ENCODE measurements at regions not wholly inside any gene's neighbourhood (a gene's known extent, or its start where the extent isn't known, plus 50 kb on each side); places are given as distances from the start of the nearest gene placed in this dataset.
"Not testable (repeated sequence)": the region's sequence is repeated elsewhere in the genome, so short reads cannot be mapped to it uniquely, and the experiment has no call there.

DNA sequence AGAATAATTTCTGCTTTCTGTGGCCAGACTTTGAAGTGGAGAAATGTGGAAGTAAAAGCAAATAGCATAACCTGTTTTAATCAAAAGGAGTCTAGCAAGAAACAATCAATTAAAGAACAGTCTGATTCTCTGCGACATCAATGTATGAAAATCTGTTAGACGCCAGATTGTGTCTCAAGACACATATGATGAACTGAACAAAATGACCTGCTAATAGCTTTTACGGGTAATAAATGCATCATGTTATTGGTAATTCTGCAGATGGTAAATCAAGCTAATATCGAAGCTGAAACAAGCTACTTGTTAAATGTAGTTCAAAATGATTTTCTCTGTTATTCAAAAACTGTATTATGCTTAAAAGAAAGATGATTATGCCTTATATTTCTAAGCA, 208.5 kb upstream of the FIGN start (continued):
- TF ChIP-seq FEZF1 (tag by site-specific recombination; IDR thresholded peaks at IDR 0.05) (no peak), ZNF837 (tag by site-specific recombination; IDR thresholded peaks at IDR 0.05) (no peak)

DNA sequence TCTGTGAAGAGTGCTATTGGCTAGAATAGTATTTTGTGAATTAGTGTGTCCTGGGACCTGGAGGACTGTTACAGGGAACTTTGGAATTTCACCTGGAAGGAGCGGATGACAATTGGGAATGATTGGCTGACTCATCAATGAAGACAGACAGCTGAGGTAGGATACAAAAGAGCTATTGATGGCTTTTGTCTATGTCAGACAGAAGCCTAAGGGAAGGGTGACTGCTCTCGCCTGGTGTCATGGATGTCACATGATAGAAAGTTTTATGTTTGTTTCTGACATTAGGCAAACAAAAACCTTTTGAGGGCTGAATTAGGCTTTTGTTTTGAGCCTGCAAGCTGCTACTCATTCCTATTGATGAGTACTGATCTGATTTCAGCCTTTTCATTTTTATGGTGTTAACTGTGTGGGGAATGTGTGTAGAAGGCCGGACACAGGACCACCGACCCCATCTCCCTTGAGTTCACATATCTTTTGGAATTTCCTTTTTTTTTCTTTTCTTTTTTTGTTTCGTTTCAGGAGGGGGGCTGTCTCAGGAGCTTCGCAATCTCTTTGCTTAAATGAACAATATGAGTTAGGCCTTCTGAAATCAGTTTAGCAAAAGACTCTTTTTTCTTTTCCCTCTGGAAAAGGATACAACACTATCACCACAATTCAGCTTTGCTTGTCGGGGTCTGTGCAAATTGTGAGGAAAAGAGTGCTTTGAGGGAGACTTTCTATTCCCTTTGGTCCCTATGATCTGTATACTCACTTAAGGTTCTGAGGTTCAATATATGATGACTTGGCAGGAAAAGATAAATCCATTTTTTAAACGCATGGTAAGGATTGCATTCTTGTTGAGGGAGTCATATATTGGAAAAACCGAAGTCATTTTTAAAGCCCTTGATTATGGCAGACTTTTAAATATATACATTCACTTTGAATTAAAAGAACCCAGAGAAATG, 207.9 kb upstream of the FIGN start:
- no peak overlapping the region for H3K4me3 ChIP-seq (ENCODE audit: low read depth, low read length)
- ChIA-PET CTCF (no interaction called here), POLR2A (no interaction called here)
- no peak for TF ChIP-seq BCL11A (tag by site-specific recombination; IDR thresholded peaks at IDR 0.05; ENCODE audit: low read depth)
- no peak for TF ChIP-seq WT1 (tag by site-specific recombination; IDR thresholded peaks at IDR 0.05)
- no peaks in the 10 kb centered on the region for H3K36me3 ChIP-seq (ENCODE audit: control insufficient read depth in 2 of 2, insufficient read depth in 1 of 2, low read length in 2 of 2)
- no peaks in the 10 kb centered on the region for H3K4me1 ChIP-seq (ENCODE audit: control insufficient read depth, insufficient read depth, low read length)
- H3K9me3 ChIP-seq (ENCODE audit: control insufficient read depth, insufficient read depth, low read depth, low read length), result no peaks in the 10 kb centered on the region
- no peak overlapping the region for H3K27ac ChIP-seq (ENCODE audit: extremely low read depth, low read depth, low read length)

DNA sequence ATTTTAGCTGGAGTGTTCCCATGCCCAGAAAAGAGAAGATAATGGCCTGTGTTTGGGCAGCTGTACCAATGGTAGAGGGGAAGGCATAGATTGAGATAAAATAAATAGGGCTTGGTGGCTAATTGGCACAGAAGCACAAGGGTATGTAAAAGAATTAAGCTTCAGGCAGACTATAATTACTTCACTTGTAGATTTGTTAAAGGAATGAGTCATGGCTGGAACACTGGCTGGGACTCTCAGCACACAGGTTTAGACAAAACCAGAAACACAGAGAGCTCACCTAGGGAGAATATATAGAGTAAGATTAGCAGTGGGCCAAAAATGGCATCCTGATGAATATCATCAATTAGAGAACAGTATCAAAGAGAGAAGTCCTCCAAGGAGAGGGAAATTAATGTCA, 198.3 kb upstream of the FIGN start:
- CTCF ChIA-PET, result no interaction called here
- no peak for TF ChIP-seq ZBTB17 (tag by site-specific recombination; IDR thresholded peaks at IDR 0.05)
- 0 out of 2 replicates have a peak, but pooled peaks have one; percentile 26 for TF ChIP-seq SCRT2 (tag by site-specific recombination; IDR thresholded peaks at IDR 0.05)
- TF ChIP-seq ZSCAN16 (tag by site-specific recombination; IDR thresholded peaks at IDR 0.05), result no peak
- TF ChIP-seq ZNF211 (tag by site-specific recombination; IDR thresholded peaks at IDR 0.05; ENCODE audit: low read depth), result no peak
- POLR2A ChIA-PET, result interaction anchor here (0.6 kb wide), 1 partner anchor 12 kb away, joined by 4 read pairs; no protein-coding TSS in a partner anchor
- Histone ChIP-seq H3K36me3 (ENCODE audit: control insufficient read depth in 2 of 2, insufficient read depth in 1 of 2, low read length in 2 of 2) (no peaks in the 10 kb centered on the region), H3K27ac (ENCODE audit: extremely low read depth, low read depth, low read length) (no peak overlapping the region), H3K4me3 (ENCODE audit: low read depth, low read length) (no peak overlapping the region), H3K4me1 (ENCODE audit: control insufficient read depth, insufficient read depth, low read length) (no peaks in the 10 kb centered on the region), H3K9me3 (ENCODE audit: control insufficient read depth, insufficient read depth, low read depth, low read length) (no peaks in the 10 kb centered on the region)

DNA sequence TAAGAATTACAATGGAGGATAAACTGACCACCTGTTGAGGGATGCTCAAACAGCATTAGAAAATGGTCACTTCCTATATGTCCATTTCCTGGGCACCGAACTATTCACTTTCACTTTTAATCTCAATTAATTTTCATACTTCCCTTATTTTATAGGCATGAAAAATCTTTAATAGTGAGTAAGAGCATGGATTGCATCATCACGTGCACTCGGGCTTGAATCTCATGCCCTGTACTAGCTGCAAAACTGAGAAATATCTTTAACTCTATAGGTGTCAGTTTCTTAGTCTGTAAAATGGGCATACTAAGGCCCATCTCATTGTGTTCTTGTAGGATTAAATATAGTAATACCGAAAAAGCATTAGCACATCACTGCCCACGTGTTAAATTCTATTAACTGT, 183.9 kb upstream of the FIGN start:
- TF ChIP-seq, protein P1, sequence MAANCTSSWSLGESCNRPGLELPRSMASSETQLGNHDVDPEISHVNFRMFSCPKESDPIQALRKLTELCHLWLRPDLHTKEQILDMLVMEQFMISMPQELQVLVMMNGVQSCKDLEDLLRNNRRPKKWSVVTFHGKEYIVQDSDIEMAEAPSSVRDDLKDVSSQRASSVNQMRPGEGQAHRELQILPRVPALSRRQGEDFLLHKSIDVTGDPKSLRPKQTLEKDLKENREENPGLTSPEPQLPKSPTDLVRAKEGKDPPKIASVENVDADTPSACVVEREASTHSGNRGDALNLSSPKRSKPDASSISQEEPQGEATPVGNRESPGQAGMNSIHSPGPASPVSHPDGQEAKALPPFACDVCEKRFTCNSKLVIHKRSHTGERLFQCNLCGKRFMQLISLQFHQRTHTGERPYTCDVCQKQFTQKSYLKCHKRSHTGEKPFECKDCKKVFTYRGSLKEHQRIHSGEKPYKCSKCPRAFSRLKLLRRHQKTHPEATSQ (tag by site-specific recombination; IDR thresholded peaks at IDR 0.05), result no peak
- no peak for TF ChIP-seq ZNF514 (tag by site-specific recombination; IDR thresholded peaks at IDR 0.05)
- Histone ChIP-seq H3K4me3 (ENCODE audit: low read depth, low read length) (no peak overlapping the region), H3K9me3 (ENCODE audit: control insufficient read depth, insufficient read depth, low read depth, low read length) (no peaks in the 10 kb centered on the region), H3K36me3 (ENCODE audit: control insufficient read depth in 2 of 2, insufficient read depth in 1 of 2, low read length in 2 of 2) (no peaks in the 10 kb centered on the region), H3K27ac (ENCODE audit: extremely low read depth, low read depth, low read length) (no peak overlapping the region), H3K4me1 (ENCODE audit: control insufficient read depth, insufficient read depth, low read length) (no peaks in the 10 kb centered on the region)
- ChIA-PET POLR2A (no interaction called here), CTCF (interaction anchor here (1.5 kb wide), 1 partner anchor 41 kb away, joined by 6 read pairs; no protein-coding TSS in a partner anchor)

DNA sequence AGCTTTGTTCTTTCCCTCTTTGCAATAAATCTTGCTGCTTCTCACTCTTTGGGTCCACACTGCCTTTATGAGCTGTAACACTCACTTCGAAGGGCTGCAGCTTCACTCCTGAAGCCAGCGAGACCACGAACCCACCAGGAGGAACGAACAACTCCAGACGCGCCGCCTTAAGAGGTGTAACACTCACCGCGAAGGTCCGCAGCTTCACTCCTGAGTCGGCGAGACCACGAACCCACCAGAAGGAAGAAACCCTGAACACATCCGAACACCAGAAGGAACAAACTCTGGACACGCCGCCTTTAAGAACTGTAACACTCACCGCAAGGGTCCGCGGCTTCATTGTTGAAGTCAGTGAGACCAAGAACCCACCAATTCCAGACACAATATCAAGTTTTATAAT, 178.7 kb upstream of the FIGN start:
- H3K4me3 ChIP-seq (ENCODE audit: low read depth, low read length); H3K9me3 ChIP-seq (ENCODE audit: control insufficient read depth, insufficient read depth, low read depth, low read length); H3K36me3 ChIP-seq (ENCODE audit: control insufficient read depth in 2 of 2, insufficient read depth in 1 of 2, low read length in 2 of 2); POLR2A ChIA-PET; H3K27ac ChIP-seq (ENCODE audit: extremely low read depth, low read depth, low read length); CTCF ChIA-PET; H3K4me1 ChIP-seq (ENCODE audit: control insufficient read depth, insufficient read depth, low read length): not testable (repeated sequence)

DNA sequence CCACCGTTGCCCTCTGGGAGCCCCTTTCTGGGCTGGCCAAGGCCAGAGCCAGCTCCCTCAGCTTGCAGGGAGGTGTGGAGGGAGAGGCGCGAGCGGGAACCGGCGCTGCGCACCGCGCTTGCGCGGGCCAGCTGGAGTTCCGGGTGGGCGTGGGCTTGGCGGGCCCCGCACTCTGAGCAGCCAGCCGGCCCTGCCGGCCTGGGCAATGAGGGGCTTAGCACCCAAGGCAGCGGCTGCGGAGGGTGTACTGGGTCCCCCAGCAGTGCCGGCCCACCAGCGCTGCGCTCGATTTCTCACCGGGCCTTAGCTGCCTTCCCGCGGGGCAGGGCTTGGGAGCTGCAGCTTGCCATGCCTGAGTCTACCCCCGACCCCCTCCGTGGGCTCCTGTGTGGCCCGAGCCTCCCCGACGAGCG, 177.7 kb upstream of the FIGN start:
- POLR2A ChIA-PET; H3K9me3 ChIP-seq (ENCODE audit: control insufficient read depth, insufficient read depth, low read depth, low read length); H3K36me3 ChIP-seq (ENCODE audit: control insufficient read depth in 2 of 2, insufficient read depth in 1 of 2, low read length in 2 of 2); H3K4me3 ChIP-seq (ENCODE audit: low read depth, low read length); H3K27ac ChIP-seq (ENCODE audit: extremely low read depth, low read depth, low read length); H3K4me1 ChIP-seq (ENCODE audit: control insufficient read depth, insufficient read depth, low read length): not testable (repeated sequence)
- CTCF ChIA-PET, result interaction anchor here (0.7 kb wide), 1 partner anchor 351 kb away, joined by 3 read pairs; no protein-coding TSS in a partner anchor

Measured in HEK293 (cell line).